ENCODE measurements at regions not wholly inside any gene's neighbourhood (a gene's known extent, or its start where the extent isn't known, plus 50 kb on each side); places are given as distances from the start of the nearest gene placed in this dataset.
"Not testable (repeated sequence)": the region's sequence is repeated elsewhere in the genome, so short reads cannot be mapped to it uniquely, and the experiment has no call there.

GRCh38 chr2:107112561-107112960 is 226.6 kb upstream of the ST6GAL2 start:
- DNase-seq: no peak

- no peak for DNase-seq
Measured at GRCh38 chr2:107128381-107128780, 242.4 kb upstream of the ST6GAL2 start.

GRCh38 chr2:107132070-107132469 is 246.1 kb upstream of the ST6GAL2 start:
- DNase-seq: no peak

- DNase-seq: no peak
Measured at GRCh38 chr2:107132746-107133145, 246.8 kb upstream of the ST6GAL2 start.

GRCh38 chr2:107133412-107133811 is 247.4 kb upstream of the ST6GAL2 start:
- no peak for DNase-seq

GRCh38 chr2:107136733-107137132 is 250.8 kb upstream of the ST6GAL2 start:
- no peak for DNase-seq

- no peak for DNase-seq
Measured at GRCh38 chr2:107137706-107138105, 251.7 kb upstream of the ST6GAL2 start.

- DNase-seq: no peak
Measured at GRCh38 chr2:107146181-107146580, 260.2 kb upstream of the ST6GAL2 start.

GRCh38 chr2:107146645-107147044 is 260.7 kb upstream of the ST6GAL2 start:
- DNase-seq: not testable (repeated sequence)

- DNase-seq: no peak
Measured at GRCh38 chr2:107148055-107148454, 262.1 kb upstream of the ST6GAL2 start.

- no peak for DNase-seq
Measured at GRCh38 chr2:107148496-107148895, 262.5 kb upstream of the ST6GAL2 start.

- no peak for DNase-seq
Measured at GRCh38 chr2:107160640-107161239, 274.8 kb upstream of the ST6GAL2 start.

- DNase-seq: no peak
Measured at GRCh38 chr2:107168141-107168540, 282.2 kb upstream of the ST6GAL2 start.

- peak; percentile 21 for DNase-seq
Measured at GRCh38 chr2:107174171-107174570, 288.2 kb upstream of the ST6GAL2 start.

GRCh38 chr2:107182981-107183380 is 297.0 kb upstream of the ST6GAL2 start:
- DNase-seq: no peak

GRCh38 chr2:107187870-107188269 is 301.9 kb upstream of the ST6GAL2 start:
- DNase-seq: no peak

GRCh38 chr2:107195631-107196030 is 309.7 kb upstream of the ST6GAL2 start:
- DNase-seq: no peak

- no peak for DNase-seq
Measured at GRCh38 chr2:107197594-107198294, 311.8 kb upstream of the ST6GAL2 start.

- DNase-seq: no peak
Measured at GRCh38 chr2:107202962-107203591, 317.1 kb upstream of the ST6GAL2 start.

- DNase-seq: peak; percentile 2
Measured at GRCh38 chr2:107215401-107216350, 329.7 kb upstream of the ST6GAL2 start.

GRCh38 chr2:107218208-107218607 is 332.2 kb upstream of the ST6GAL2 start:
- DNase-seq: no peak

- no peak for DNase-seq
Measured at GRCh38 chr2:107222466-107222865, 336.5 kb upstream of the ST6GAL2 start.

All from fibroblast of skin of right quadriceps (primary cell).